Hepatic stellate cell (primary cell): ENCODE measurements at regions not wholly inside any gene's neighbourhood (a gene's known extent, or its start where the extent isn't known, plus 50 kb on each side); places are given as distances from the start of the nearest gene placed in this dataset.

Source experiments
- DNase-seq: peaks from one replicate; pipeline ENCODE4 v3.0.0; 2011; ENCODE audit warnings: low spot score

DNA sequence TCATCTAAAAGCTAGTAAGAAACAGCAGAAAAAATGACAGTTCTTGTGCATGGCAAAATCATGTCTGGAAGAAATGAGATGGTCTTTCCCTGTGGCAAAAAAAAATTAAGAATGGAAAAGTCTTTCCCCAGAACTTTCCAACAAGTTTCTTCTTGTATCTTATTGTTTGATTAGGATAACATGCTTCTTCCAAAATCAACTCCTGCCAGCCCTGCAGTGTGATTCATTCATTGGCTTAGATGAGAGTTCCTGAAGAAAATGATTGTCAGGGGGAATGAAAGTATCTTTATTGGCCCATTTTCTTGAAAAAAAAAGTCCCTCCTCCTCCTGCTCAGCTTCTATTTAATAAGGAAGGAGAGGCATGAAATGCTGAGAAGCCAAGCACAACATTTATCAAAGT is 407.7 kb downstream of the ARAP2 start:
- no peak for DNase-seq

- no peak for DNase-seq
These were observed 377.3 kb downstream of the ARAP2 start for GRCh38 chr4:35867057-35867456.

DNA sequence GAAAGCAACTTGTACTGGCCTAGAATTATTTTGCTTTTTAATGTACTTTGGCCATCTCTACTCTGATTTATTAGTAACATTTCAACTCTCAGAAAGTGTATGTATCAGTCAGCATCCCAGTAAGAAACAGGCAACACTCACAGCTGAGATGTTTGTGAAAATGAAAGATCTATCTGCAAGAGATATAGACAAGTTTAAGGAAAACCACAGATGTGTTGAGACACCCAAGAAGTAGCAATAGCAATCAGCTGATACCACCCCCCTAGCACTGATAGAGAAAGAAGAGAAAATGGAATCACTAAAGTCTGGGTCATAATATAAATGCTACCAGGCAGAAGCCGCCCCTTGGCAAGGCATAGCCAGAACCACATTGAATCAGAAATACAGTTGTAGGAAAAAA is 372.0 kb downstream of the ARAP2 start:
- DNase-seq = no peak

GRCh38 chr4:35879479-35879878 is 364.8 kb downstream of the ARAP2 start:
- no peak for DNase-seq

- no peak for DNase-seq
These were observed 361.2 kb downstream of the ARAP2 start for GRCh38 chr4:35883108-35883507.

DNA sequence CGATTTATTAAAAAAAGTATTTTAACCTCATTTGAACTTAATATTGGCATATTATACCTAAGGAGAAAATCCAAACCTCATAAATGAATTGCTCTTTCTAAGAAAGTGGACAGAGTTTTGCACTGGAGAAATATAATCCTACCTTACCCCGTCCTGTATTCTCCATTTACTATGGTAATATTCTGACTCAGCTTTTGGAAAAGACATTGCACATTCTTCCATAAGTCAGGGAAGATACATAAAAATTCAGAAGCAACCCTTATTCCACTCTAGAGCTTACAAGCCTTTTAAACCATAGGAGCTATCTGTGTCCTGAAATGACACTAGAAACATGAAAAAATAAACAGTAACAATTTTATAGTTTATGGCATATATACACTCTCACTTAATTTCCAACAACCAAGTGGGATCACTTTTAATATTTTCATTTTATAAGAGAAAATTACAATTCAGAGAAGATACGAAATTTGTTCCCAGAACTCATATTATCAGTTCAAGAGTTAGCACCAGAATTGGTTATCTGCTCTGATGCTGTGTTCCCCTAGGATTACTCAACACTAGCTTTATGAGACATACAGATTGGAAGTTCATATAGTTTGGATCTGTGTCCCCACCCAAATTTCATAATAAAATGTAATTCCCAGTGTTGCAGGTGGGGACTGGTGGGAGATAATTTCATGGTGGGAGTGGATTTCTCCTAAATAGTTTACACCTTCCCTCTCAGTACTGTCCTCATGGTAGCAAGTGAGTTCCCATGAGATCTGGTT is 359.4 kb downstream of the ARAP2 start:
- no peak for DNase-seq

DNA sequence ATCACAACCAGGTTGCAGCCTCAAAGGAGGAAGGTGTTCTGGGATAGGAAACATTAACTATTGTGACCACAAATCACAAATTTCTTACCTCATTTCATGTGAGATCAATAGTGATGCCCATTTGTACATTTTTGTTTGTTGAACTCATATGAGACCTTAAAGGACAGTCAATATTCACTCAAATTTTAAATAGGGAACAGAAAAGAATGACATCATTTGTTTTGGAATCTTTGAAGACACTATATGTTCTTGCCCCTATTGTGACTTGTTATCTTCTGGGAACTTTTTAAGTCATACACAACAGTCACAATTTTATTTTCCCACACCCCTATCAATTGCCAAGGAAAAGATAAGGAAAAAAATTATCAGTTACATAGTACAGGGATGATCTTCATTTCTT is 346.5 kb downstream of the ARAP2 start:
- DNase-seq = no peak

GRCh38 chr4:35900286-35901243 is 343.7 kb downstream of the ARAP2 start:
- DNase-seq = no peak

DNA sequence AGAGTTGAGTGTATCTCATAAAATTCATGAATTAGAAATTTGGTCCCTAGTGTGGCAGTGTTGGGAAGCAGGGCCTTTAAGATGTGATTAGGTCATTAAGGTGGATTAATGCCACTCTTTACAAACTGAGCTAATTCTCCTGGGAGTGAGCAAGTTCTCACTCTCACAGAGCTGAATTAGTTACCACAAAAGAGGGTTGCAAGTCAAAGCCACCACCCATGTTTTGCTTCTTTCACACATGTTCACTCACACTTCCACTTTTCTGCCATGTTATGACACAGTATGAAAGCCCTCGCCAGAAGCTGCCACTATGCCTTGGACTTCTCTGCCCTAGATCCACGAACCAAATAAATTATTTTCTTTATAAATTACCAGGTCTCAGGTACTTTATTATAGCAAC is 332.1 kb downstream of the ARAP2 start:
- no peak for DNase-seq

DNA sequence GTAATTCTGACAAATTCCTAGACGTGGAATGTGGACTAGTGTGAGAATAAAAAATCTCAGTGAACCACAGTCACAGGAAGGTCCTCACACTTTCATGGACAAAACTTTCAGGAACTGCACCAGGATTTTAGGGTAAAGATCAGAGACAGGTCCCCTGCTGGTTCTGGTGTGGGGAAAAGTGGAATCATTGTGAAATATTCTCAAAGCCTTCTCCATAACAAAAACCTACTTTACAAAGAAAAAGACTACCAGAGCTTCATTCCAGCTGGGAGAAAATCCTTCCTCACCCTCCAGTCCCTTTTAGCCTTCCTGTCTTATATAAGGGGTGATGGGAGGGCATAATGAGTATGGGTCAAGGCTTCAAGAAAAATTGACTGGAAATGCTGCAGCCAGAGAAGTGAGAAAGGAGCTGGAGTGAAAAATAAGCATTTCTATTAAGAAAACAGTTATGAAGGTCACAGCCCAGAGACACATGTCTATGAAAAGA is 325.8 kb downstream of the ARAP2 start:
- no peak for DNase-seq

DNA sequence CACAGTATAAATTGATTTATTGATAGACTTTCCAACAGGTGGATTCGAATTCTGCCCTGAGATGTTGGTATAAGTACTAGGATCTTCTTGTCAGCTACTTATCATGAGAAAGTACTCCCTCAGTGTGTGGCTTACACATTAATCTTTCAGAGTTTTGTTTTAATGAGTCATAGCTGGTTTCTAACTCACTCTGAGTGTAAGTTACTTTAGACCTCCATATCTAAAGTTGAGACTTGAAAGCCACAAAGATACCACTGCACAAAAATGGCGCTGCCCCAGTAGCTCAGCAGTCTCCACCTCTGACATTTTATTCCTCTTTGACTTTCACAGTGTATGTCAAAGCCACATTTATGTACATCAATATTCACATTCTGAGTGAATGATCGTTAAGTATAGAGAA is 318.5 kb downstream of the ARAP2 start:
- no peak for DNase-seq

DNA sequence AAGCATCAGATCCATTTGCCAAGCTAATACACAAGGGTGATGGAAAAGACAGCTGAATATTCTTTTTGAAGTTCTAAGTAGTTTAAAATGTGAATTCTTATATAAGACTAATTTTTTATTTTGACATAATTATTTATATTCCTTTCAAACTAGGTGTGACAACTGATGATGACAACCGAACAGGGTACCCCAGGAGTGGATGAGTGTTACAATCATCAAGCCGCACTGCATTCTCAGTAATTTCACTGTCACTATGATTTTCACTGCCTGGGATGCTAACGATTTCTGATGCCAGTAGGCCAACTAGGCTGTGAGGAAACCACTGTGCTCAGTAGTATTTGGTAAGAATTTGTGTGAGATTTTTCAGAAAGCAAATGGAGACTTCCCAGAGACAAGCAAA is 317.5 kb downstream of the ARAP2 start:
- no peak for DNase-seq

- no peak for DNase-seq
These were observed 310.4 kb downstream of the ARAP2 start for GRCh38 chr4:35933901-35934300.

- no peak for DNase-seq
These were observed 309.9 kb downstream of the ARAP2 start for GRCh38 chr4:35934320-35934981.

- DNase-seq = no peak
These were observed 305.4 kb downstream of the ARAP2 start for GRCh38 chr4:35938936-35939335.

DNA sequence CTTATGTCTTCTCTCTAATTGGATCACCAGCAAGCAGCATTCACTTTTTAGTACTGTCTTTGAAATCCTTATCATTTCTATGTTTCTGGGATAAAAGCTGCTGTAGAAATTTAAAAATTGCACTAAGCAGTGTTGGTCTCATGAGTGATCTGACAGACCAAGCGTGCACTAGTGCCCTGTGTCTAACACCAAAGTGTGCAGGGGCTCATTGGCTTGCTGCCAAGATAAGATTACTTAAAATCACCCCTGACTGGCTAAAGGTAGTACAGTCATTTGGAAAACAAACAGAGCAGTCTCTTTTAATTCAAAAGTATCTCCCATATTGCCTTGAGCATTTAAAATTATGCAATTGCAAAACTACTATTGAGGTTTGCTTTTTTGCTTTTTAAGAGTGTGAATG is 304.6 kb downstream of the ARAP2 start:
- DNase-seq = no peak

DNA sequence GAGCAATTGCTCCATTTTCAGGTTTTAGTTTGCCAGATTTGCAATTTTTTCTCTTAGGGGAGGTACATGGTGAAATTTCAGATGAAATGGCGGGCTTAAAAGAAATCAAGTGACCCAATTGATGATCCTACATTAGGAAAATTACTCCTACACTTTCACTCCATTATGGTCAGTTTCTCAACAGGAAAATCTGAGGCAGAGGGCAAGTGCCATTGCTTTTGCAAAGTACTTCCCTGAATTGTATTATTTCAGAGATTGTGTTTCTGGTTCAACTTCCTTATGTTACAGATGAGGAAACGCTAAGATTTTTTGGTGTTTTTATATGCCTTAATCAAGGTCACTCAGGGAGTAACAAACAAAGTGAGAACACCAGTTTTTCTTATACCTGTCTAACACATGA is 302.2 kb downstream of the ARAP2 start:
- DNase-seq = no peak

DNA sequence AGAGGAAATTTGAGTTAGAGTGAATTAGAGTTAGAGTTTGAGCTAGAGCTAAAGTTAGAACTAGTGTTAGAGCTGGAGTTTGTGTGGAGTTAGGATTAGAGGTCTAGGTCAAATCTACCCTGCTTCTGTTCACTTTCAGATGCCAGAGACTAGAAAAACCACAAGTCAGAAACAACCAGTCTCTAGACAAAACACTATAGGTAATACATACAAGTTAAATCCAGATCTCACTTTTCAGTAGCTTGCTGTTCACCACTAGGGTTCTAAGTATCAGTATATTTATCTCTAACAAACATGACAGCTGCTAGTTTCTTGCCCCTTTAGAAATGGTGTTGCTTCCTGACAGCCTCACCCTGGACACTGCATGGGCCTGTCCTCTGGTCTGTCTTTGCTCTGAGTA is 300.7 kb downstream of the ARAP2 start:
- DNase-seq = no peak

- no peak for DNase-seq
These were observed 296.1 kb downstream of the ARAP2 start for GRCh38 chr4:35948171-35948570.

DNA sequence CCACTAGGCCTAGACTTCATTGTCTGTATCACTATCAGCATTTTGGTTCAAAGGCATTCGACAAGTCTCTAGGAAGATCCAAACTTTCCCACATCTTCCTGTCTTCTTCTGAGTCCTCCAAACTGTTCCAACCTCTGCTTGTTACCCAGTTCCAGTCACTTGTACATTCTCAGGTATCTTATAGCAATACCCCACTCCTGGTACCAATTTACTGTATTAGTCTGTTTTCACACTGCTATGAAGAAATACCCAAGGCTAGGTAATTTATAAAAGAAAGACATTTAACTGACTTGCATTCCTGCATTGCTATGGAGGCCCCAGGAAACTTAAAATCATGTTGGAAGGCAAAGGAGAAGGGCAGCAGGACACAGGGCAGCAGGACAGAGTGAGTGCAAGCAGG is 293.9 kb downstream of the ARAP2 start:
- no peak for DNase-seq

DNA sequence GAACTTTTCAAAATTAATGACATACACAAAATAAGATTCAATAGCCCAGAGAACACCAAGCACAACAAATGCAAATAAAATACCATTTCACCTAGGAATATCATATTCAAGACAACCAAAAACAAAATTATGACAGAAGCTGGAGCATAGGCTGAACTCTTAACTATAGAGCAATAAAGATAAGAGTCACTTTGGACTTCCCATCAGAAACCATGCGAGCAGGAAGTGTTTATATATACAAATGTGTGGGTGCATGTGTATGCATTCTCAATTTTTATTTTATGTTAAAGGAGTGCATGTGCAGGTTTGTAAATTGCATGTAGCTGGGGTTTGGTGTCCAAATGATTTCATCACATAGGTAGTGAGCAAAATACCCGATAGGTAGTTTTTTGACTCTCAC is 291.6 kb downstream of the ARAP2 start:
- DNase-seq = no peak

GRCh38 chr4:35963383-35963782 is 280.9 kb downstream of the ARAP2 start:
- DNase-seq = no peak
